EH (cell line): ENCODE measurements at regions not wholly inside any gene's neighbourhood (a gene's known extent, or its start where the extent isn't known, plus 50 kb on each side); places are given as distances from the start of the nearest gene placed in this dataset.

Experiments used
- DNase-seq: peaks from one replicate; pipeline ENCODE4 v3.0.0-alpha.2; 2015; ENCODE audit warnings: low read depth

GRCh38 chr6:133631421-133631820 lies 257.5 kb upstream of the TCF21 start:
- peak; percentile 67 for DNase-seq

- peak; percentile 51 for DNase-seq
Measured at GRCh38 chr6:133632206-133632605, 256.7 kb upstream of the TCF21 start.

GRCh38 chr6:133632906-133633305 lies 256.0 kb upstream of the TCF21 start:
- DNase-seq = no peak

GRCh38 chr6:133634474-133634873 lies 254.4 kb upstream of the TCF21 start:
- no peak for DNase-seq

- no peak for DNase-seq
Measured at GRCh38 chr6:133635447-133635846, 253.5 kb upstream of the TCF21 start.

- DNase-seq = no peak
Measured at GRCh38 chr6:133637436-133637835, 251.5 kb upstream of the TCF21 start.

GRCh38 chr6:133637874-133638273 lies 251.0 kb upstream of the TCF21 start:
- no peak for DNase-seq

- DNase-seq = peak; percentile 49
Measured at GRCh38 chr6:133641104-133641503, 247.8 kb upstream of the TCF21 start.

GRCh38 chr6:133644548-133644891 lies 244.4 kb upstream of the TCF21 start:
- no peak for DNase-seq

GRCh38 chr6:133644892-133645619 lies 243.9 kb upstream of the TCF21 start:
- peak; percentile 80 for DNase-seq

GRCh38 chr6:133645966-133646740 lies 242.8 kb upstream of the TCF21 start:
- DNase-seq = peak; percentile 91

- DNase-seq = no peak
Measured at GRCh38 chr6:133648581-133648980, 240.3 kb upstream of the TCF21 start.

- DNase-seq = peak; percentile 15
Measured at GRCh38 chr6:133671376-133671775, 217.5 kb upstream of the TCF21 start.

- no peak for DNase-seq
Measured at GRCh38 chr6:133673056-133673455, 215.9 kb upstream of the TCF21 start.

GRCh38 chr6:133674661-133675060 lies 214.3 kb upstream of the TCF21 start:
- DNase-seq = no peak

GRCh38 chr6:133680994-133681393 lies 207.9 kb upstream of the TCF21 start:
- no peak for DNase-seq

- DNase-seq = no peak
Measured at GRCh38 chr6:133681891-133682290, 207.0 kb upstream of the TCF21 start.

- DNase-seq = peak; percentile 66
Measured at GRCh38 chr6:133682506-133683307, 206.2 kb upstream of the TCF21 start.

- no peak for DNase-seq
Measured at GRCh38 chr6:133683308-133683580, 205.7 kb upstream of the TCF21 start.

- DNase-seq = no peak
Measured at GRCh38 chr6:133683606-133684005, 205.3 kb upstream of the TCF21 start.

- no peak for DNase-seq
Measured at GRCh38 chr6:133688705-133689492, 200.0 kb upstream of the TCF21 start.

GRCh38 chr6:133689863-133690262 lies 199.1 kb upstream of the TCF21 start:
- no peak for DNase-seq
